Uterus (tissue), 3 donors: ENCODE measurements at regions not wholly inside any gene's neighbourhood (a gene's known extent, or its start where the extent isn't known, plus 50 kb on each side); places are given as distances from the start of the nearest gene placed in this dataset.
"Not testable (repeated sequence)": the region's sequence is repeated elsewhere in the genome, so short reads cannot be mapped to it uniquely, and the experiment has no call there.

Experiments
- DNase-seq, 2 donors: peaks; one replicate each; pipeline ENCODE4 v3.0.0-alpha.2; 2019 to 2020
- H3K27ac ChIP-seq, 2 donors: fragments of 200-600 bp; sonication (generic); 1 replicate in 1 of 2; 2 replicates in 1 of 2; pipeline ENCODE4 v1.5.1; 2016 to 2018
- H3K27me3 ChIP-seq, 2 donors: fragments of 200-600 bp; sonication (generic); one replicate each; pipeline ENCODE4 v1.5.1; 2018 to 2019; ENCODE audit warnings: control low read depth in 1 of 2
- H3K36me3 ChIP-seq, 2 donors: fragments of 200-600 bp; sonication (generic); one replicate each; pipeline ENCODE4 v1.5.1; 2019; ENCODE audit warnings: control low read depth in 1 of 2
- H3K4me1 ChIP-seq, 2 donors: fragments of 200-600 bp; sonication (generic); one replicate each; pipeline ENCODE4 v1.5.1; 2018 to 2019; ENCODE audit warnings: control low read depth in 1 of 2
- H3K4me3 ChIP-seq, 2 donors: fragments of 200-600 bp; sonication (generic); 1 replicate in 1 of 2; 2 replicates in 1 of 2; pipeline ENCODE4 v1.5.1; 2018 to 2019; ENCODE audit warnings: mild to moderate bottlenecking in 1 of 2
- H3K9me3 ChIP-seq, 2 donors: fragments of 200-600 bp; sonication (generic); one replicate each; pipeline ENCODE4 v1.5.1; 2019; ENCODE audit warnings: control low read depth in 1 of 2
- POLR2A ChIP-seq, 2 donors: fragments of 450-650 bp; IDR thresholded peaks; one replicate each; pipeline ENCODE4 v1.6.1; 2016; ENCODE audit warnings: antibody characterized with exemption in 2 of 2, mild to moderate bottlenecking in 1 of 2, moderate library complexity in 1 of 2
- intact Hi-C: fragments of 100-400 bp; cut with DNase I; formaldehyde crosslinking; loops from one replicate; pipeline ENCODE4 v1.15.1; 2023; ENCODE audit warnings: low total_unique reads
- TF ChIP-seq, protein P1 (sequence below), 4 experiments: fragments of 200-600 bp in 2 of 4; fragments of 450-650 bp in 2 of 4; sonication (generic) in 2 of 4; IDR thresholded peaks; one replicate each; pipeline ENCODE4 v1.5.1; 2016 to 2019; ENCODE audit warnings: antibody characterized with exemption in 4 of 4, mild to moderate bottlenecking in 2 of 4, moderate library complexity in 1 of 4
- donor health status: DM: yes; HTN: yes; CAD: no.

DNA sequence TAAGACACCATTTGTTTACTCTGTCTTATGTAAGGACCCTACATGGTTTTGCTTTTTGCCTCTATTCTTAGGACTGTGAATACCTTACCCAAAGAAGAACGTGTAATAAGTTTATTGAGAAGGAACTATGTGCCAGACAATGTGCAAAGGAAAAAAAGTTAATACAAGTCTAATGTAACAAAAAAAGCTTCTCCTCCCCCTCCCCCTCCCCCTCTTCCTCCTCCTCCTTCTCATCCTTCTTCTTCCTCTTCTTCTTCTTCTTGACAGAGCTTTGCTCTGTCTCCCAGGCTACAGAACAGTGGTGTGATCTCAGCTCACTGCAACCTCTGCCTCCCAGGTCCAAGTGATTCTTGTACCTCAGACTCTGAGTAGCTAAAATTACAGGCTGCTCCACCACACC lies 50.9 kb upstream of the MITF start:
- Histone ChIP-seq H3K27me3 (no peaks in the 10 kb centered on the region), H3K4me3 (no peak overlapping the region), H3K36me3 (no peaks in the 10 kb centered on the region), H3K27ac (peak overlapping the region; percentile 86 to 94), H3K9me3 (no peaks in the 10 kb centered on the region), H3K4me1 (peaks cover 6 to 12% of the 10 kb centered on the region in 2 donors)
- no peak for DNase-seq
- TF ChIP-seq, protein P1, sequence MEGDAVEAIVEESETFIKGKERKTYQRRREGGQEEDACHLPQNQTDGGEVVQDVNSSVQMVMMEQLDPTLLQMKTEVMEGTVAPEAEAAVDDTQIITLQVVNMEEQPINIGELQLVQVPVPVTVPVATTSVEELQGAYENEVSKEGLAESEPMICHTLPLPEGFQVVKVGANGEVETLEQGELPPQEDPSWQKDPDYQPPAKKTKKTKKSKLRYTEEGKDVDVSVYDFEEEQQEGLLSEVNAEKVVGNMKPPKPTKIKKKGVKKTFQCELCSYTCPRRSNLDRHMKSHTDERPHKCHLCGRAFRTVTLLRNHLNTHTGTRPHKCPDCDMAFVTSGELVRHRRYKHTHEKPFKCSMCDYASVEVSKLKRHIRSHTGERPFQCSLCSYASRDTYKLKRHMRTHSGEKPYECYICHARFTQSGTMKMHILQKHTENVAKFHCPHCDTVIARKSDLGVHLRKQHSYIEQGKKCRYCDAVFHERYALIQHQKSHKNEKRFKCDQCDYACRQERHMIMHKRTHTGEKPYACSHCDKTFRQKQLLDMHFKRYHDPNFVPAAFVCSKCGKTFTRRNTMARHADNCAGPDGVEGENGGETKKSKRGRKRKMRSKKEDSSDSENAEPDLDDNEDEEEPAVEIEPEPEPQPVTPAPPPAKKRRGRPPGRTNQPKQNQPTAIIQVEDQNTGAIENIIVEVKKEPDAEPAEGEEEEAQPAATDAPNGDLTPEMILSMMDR (IDR thresholded peaks at IDR 0.05) = no peak
- no peak for TF ChIP-seq POLR2A (IDR thresholded peaks at IDR 0.05)
- intact Hi-C loops = loop anchor here (5.0 kb wide), 1 partner anchor 104 kb away; no protein-coding TSS in a partner anchor

DNA sequence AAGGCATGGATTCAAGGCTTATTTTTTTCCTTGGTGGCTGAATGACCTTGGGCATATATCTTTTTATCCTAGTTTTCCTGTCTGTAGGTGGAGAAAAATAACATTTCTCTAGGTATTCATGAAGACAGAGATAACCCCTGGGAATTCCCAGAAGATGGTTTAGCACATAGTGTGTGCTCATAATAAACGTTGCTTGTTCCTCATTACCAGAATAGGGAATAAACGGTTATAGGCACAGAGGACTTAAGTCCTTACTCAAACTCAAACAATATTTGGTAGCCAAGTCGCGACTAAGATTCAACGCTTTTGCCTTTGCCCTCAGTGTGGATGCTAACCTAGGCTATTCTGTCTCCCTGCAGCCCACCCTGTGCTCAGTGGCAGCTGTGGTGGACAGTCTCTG lies 51.6 kb upstream of the MITF start:
- DNase-seq = no peak
- no peaks in the 10 kb centered on the region for H3K27me3 ChIP-seq
- H3K27ac ChIP-seq = peak overlapping the region; percentile 86 to 94
- TF ChIP-seq POLR2A (IDR thresholded peaks at IDR 0.05) = no peak
- TF ChIP-seq, protein P1 (IDR thresholded peaks at IDR 0.05) = no peak
- H3K4me3 ChIP-seq = no peak overlapping the region
- H3K9me3 ChIP-seq = no peaks in the 10 kb centered on the region
- peaks cover 6 to 12% of the 10 kb centered on the region in 2 donors for H3K4me1 ChIP-seq
- no peaks in the 10 kb centered on the region for H3K36me3 ChIP-seq
- intact Hi-C loops = loop anchor here (5.0 kb wide), 1 partner anchor 105 kb away; no protein-coding TSS in a partner anchor

DNA sequence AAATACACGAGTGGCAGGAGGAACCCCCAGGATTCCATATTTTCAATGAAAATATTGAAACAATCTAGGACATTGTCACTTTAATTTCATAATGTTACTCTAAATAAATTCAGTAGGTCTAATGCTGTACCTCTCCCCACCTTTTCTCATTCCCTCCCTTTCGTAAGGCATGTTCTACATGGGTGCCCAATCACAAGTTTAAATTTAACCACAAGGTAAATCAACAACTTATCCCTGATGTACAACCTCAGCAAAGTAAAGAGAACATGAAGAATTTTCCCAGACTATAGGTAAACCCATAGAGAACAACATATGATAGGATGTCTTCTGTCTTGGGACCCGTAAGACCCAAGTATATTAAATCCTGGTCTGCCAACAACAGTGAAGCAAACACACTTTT lies 53.2 kb upstream of the MITF start:
- DNase-seq = no peak
- no peaks in the 10 kb centered on the region for H3K36me3 ChIP-seq
- H3K27ac ChIP-seq = peak overlapping the region; percentile 86 to 94

DNA sequence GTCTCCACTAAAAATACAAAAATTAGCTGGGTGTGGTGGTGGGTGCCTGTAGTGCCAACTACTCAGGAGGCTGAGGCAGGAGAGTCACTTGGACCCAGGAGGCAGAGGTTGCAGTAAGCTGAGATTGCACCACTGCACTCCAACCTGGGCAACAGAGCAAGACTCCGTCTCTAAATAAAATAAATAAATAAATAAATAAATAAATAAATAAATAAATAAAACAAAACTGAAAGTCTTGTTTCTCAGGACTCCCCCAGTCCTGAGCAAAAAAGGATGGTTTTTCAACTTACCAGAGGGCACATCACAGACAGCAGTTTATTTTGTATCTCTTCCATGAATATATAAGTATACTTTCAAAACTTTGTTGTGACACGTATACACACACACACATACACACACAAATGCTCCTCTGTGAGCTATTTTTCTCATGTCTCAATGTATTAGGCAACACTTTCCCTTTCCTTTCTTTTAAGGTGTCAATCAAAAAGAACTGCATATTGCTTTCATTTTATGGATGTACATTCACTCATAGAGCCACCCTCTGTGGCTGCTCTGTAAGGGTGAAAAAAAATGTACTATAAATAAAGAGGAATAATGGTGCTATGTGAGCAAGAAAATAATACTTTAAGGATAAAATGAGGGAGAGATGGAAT lies 54.8 kb upstream of the MITF start:
- H3K4me3 ChIP-seq = no peak overlapping the region
- H3K36me3 ChIP-seq = no peaks in the 10 kb centered on the region
- TF ChIP-seq, protein P1 (IDR thresholded peaks at IDR 0.05) = no peak
- no peak for TF ChIP-seq POLR2A (IDR thresholded peaks at IDR 0.05)
- no peak for DNase-seq
- peaks cover 6 to 12% of the 10 kb centered on the region in 2 donors for H3K4me1 ChIP-seq
- H3K27ac ChIP-seq = peak overlapping the region; percentile 86 to 94
- no peaks in the 10 kb centered on the region for H3K9me3 ChIP-seq
- no peaks in the 10 kb centered on the region for H3K27me3 ChIP-seq
- intact Hi-C loops = no loop called here

More for the DNA sequence above, 53.2 kb upstream of the MITF start:
- peaks cover 6 to 12% of the 10 kb centered on the region in 2 donors for H3K4me1 ChIP-seq
- no peaks in the 10 kb centered on the region for H3K27me3 ChIP-seq
- TF ChIP-seq POLR2A (IDR thresholded peaks at IDR 0.05) = no peak
- TF ChIP-seq, protein P1 (IDR thresholded peaks at IDR 0.05) = no peak
- no peak overlapping the region for H3K4me3 ChIP-seq
- intact Hi-C loops = loop anchor here (5.0 kb wide), 1 partner anchor 106 kb away; no protein-coding TSS in a partner anchor
- H3K9me3 ChIP-seq = no peaks in the 10 kb centered on the region

DNA sequence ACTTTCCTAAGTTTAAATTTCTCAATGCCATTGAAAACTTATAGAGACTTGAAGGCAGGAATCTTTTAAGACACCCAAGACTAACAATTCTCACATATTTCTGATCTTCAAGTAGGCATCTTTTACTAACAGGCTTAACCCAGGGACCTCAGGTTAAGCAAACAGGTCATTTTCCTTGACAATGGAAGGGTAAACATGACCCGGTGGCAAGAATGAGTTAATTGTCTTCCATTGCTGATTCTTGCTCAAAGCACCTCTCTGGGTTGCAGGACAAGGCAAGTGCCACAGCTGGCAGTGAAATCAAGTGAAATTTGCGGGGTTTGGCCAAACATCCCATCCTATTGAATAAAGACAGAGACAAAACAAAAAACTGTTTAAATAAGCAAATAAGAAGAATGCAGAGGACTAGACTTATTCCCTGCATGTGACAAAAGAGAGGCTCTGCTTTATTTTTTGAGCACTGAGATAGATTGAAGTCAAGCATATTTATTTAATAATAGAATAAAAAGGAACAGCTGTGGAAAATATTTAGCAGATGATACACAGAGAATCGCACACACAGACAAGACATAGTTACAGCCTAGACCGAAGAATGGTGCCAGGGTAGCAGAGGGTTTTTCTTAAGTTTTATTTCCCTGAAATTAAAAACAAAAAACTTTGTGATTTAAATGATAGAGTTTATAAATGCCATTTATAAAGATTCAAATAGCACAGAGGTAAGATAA lies 56.0 kb upstream of the MITF start:
- Histone ChIP-seq H3K36me3 (no peaks in the 10 kb centered on the region), H3K4me3 (no peak overlapping the region), H3K27me3 (no peaks in the 10 kb centered on the region), H3K4me1 (peaks cover 3 to 12% of the 10 kb centered on the region in 2 donors), H3K27ac (peak overlapping the region; percentile 86 to 94), H3K9me3 (no peaks in the 10 kb centered on the region)
- no peak for DNase-seq
- TF ChIP-seq, protein P1 (IDR thresholded peaks at IDR 0.05) = no peak
- TF ChIP-seq POLR2A (IDR thresholded peaks at IDR 0.05) = no peak
- intact Hi-C loops = no loop called here

DNA sequence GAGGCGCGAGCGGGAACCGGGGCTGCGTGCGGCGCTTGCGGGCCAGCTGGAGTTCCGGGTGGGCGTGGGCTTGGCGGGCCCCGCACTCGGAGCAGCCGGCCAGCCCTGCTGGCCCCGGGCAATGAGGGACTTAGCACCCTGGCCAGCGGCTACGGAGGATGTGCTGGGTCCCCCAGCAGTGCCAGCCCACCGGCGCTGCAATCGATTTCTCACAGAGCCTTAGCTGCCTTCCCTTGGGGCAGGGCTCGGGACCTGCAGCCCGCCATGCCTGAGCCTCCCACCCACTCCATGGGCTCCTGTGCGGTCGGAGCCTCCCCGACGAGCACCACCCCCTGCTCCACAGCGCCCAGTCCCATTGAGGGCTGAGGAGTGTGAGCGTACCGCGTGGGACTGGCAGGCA lies 61.8 kb upstream of the MITF start:
- DNase-seq, H3K36me3 ChIP-seq, H3K27ac ChIP-seq, H3K4me3 ChIP-seq, H3K9me3 ChIP-seq, H3K4me1 ChIP-seq, H3K27me3 ChIP-seq: not testable (repeated sequence)
- intact Hi-C loops = loop anchor here (10.0 kb wide), 1 partner anchor 513 kb away; no protein-coding TSS in a partner anchor
